NOMO-1 treated with DMSO at 0.1 percent for 48 hours (cell line): ENCODE measurements at regions not wholly inside any gene's neighbourhood (a gene's known extent, or its start where the extent isn't known, plus 50 kb on each side); places are given as distances from the start of the nearest gene placed in this dataset.

Experiments used
- DNase-seq: peaks from one replicate; lab custom pipeline; 2025; ENCODE audit not compliant: unreplicated experiment; lab: John Stamatoyannopoulos, UW

- DNase-seq = peak; percentile 24
These were observed 167.3 kb upstream of the GRIN2B start for GRCh38 chr12:14148489-14149270.

DNA sequence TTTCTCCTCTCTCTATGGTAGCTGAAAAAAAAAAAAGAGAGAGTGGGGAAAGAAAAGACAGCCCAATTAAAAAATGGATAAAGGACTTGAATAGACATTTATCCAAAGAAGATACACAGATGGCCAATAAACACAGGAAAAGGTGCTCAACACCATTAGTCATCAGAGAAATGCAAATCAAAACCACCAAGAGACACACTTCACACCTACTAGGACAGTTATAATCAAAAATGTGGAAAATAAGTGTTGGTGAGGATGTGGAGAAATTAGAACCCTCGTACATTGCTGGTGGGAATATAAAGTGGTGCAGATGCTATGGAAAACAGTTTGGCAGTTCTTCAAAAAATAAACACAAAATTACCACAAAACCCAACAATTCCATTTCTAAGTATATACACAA, 172.4 kb upstream of the GRIN2B start:
- no peak for DNase-seq

GRCh38 chr12:14156606-14157005, 175.2 kb upstream of the GRIN2B start:
- DNase-seq = no peak

DNA sequence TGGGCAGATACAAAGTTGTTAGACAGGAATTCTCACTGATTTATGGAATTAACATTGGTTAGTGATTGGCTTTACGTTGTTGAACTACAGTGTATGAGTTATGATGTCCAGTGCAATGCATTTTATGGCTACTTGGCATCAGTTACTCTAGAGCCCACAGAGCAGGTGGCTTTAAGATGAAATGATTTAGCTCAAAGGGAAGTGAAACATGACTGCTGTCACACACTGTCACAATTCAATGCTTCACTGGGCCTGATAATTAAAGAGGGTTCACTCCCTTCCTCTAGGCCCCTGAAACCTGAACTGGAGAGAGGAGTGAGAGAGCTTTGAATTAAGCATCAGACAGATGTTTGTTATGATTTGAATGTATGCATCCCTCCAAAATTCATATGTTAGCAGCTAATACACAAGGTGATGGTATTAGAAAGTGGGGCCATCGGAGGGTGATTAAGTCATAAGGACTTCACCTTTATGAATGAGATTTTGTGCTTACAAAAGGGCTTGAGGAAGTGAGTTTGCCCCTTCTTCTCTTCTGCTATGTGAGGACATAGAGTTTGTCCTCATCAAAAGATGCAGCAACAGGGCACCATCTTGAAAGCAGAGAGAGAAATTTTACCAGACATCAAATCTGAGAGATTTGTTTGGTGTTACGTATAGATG, 175.8 kb upstream of the GRIN2B start:
- DNase-seq = peak; percentile 86

DNA sequence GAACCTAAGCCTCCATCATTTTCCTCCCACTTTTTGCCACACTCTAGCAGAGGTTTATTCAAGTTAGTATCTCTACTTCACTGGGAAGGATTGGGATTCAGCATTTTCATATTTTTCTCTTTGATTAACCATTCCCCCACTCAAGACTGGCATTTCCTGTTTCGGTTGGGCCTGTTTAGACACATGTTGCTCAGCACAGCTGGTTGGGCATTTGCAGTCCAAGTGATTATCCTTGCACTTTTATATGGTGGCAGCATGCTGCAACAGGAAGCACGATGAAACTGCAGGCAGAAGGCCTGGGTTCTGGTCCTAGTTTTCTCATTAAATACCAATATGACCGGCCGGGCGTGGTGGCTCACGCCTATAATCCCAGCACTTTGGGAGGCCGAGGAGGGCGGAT, 182.9 kb upstream of the GRIN2B start:
- no peak for DNase-seq

- peak; percentile 49 for DNase-seq
These were observed 185.7 kb upstream of the GRIN2B start for GRCh38 chr12:14167005-14167628.

GRCh38 chr12:14169281-14169680, 187.9 kb upstream of the GRIN2B start:
- DNase-seq = no peak

- DNase-seq = peak; percentile 79
These were observed 189.7 kb upstream of the GRIN2B start for GRCh38 chr12:14171106-14171505.

GRCh38 chr12:14175206-14175605, 190.3 kb upstream of the ATF7IP start:
- DNase-seq = no peak

GRCh38 chr12:14185427-14186192, 179.9 kb upstream of the ATF7IP start:
- peak; percentile 21 for DNase-seq

DNA sequence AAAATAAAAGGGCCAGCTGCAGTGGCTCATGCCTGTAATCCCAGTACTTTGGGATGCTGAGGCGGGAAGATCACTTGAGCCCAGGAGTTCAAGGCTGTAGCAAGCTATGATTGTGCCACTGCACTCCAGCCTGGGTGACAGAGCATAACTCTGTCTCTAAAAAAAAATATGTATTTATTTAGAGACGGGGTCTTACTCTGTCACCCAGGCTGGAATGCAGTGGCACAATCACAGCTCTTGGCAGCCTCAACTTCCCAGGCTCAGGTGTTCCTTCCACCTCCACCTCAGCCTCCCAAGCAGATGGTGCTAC, 179.3 kb upstream of the ATF7IP start:
- no peak for DNase-seq

DNA sequence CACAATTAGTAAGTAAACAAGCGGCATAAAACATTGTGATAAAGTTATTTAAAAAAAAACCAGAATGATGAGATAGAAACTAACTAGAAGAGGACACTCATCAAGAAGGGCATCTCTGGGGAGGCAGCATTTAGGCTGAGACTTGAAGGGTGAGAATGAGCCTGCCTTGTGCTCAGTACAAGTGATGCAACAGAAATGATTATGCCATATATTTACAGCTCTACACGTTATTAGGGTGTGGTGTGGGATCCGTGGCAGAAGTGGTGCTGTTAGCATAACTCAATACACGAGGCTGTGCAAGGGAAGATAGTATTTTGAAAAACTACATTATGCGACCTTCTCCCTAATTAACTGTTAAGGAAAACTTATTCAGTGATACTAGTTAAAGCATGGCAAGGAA, 178.5 kb upstream of the ATF7IP start:
- peak; percentile 15 for DNase-seq

- DNase-seq = no peak
These were observed 177.5 kb upstream of the ATF7IP start for GRCh38 chr12:14187966-14188365.

DNA sequence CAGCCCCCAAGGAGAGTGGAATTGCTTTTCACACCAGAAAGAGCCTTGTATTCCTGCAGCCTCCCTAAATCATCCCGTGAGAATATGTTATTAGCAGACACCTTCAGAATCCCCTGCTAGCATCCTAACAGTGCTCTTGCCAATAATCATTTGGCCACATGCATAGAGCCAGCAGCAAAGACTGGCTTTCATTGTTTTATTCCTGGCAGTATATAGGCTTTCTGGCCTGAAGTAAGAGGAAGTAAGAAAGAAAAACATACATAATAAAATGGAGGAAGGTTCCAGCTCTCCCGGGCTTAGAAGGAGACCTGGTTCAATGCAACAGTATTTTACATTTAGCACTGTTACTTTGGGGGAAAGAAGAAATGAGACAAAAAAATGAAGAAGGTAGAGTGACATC, 176.7 kb upstream of the ATF7IP start:
- no peak for DNase-seq

DNA sequence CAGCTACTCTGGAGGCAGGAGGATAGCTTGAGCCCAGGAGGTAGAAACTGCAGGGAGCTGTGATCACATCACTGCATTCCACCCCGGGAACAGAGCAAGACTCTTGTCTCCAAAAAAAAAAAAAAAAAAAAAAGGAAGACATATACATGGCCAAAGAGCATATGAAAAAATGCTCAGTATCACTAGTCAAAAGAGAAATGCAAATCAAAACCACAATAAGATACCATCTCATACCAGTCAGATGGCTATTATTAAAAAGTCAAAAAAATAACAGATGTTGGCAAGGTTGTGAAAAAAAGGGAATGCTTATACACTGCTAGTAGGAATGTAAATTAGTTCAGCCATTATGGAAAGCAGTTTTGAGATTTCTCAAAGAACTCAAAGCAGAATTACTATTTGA, 174.8 kb upstream of the ATF7IP start:
- DNase-seq = no peak

- peak; percentile 33 for DNase-seq
These were observed 173.9 kb upstream of the ATF7IP start for GRCh38 chr12:14191612-14192011.

- DNase-seq = no peak
These were observed 171.8 kb upstream of the ATF7IP start for GRCh38 chr12:14193639-14194038.

DNA sequence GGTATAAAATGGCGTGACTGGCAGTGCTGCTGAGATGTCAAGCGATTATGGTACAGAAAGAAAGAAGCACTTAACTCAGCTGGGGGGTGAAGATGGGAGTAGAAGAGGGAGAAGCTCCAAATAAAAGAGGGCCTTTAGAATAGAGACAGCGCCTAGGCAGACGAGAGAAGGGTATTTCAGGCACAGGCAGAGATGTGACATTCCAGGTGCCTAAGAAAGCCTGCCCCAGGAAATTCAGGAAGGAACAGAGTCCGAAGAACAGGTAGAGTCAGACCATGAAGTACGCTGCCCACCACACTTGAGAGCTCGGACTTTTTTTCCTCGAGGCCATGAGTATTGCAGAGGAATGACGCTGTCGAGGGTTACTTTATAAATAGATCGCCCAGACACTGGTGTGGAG, 170.9 kb upstream of the ATF7IP start:
- DNase-seq = no peak

DNA sequence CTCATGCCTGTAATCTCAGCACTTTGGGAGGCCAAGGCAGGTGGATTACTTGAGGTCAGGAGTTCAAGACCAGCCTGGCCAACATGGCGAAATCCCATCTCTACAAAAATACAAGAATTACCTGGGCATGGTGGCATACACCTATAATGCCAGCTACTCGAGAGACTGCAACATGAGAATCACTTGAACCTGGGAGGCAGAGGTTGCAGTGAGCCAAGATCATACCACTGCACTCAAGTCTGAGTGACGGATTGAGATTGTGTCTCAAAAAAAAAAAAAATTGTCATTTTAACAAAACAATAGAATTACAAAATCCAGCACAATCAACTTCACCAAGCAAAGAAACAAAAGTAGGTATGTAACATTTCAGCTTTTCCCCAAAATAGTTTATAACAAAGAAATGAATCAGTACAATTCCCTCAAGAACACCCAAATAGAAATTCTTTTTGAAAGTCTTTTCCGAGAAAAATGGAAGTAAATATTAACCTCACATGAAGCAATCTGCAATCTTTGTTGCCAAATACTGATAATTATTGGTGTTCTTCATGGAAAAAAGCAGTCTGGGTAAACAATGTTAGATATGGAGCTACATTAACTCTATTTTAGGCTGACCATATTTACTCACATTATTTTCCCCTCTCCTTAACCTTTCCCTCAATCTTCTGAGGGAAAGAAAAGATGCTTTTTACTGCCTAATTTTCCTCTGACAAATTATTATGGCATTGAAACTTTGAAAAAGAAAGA, 165.9 kb upstream of the ATF7IP start:
- DNase-seq = no peak

DNA sequence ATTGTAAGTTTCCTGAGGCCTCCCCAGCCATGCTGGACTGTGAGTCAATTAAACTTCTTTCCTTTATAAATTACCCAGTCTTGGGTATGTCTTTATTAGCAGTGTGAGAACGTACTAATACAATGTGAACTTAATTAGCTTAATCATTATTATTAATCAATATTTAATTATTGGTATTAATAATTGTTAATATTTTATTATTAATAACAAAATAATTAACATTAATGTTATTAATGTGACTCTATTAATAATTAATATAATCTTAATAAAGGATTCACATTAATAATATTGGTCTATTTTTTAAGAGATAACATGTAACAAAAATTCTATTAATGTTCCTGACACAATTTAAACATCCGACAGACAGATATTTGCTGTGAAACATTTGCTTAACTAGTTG, 164.9 kb upstream of the ATF7IP start:
- DNase-seq = no peak

- DNase-seq = no peak
These were observed 164.2 kb upstream of the ATF7IP start for GRCh38 chr12:14201291-14201690.
